HG03060 (cell line): ENCODE measurements at regions not wholly inside any gene's neighbourhood (a gene's known extent, or its start where the extent isn't known, plus 50 kb on each side); places are given as distances from the start of the nearest gene placed in this dataset.

Experiments
- ATAC-seq: cut with Tn5 transposase; IDR thresholded peaks from one replicate; pipeline ENCODE4 v1.9.1; 2021; ENCODE audit warnings: low read depth, moderate number of reproducible peaks; ENCODE audit not compliant: unreplicated experiment

DNA sequence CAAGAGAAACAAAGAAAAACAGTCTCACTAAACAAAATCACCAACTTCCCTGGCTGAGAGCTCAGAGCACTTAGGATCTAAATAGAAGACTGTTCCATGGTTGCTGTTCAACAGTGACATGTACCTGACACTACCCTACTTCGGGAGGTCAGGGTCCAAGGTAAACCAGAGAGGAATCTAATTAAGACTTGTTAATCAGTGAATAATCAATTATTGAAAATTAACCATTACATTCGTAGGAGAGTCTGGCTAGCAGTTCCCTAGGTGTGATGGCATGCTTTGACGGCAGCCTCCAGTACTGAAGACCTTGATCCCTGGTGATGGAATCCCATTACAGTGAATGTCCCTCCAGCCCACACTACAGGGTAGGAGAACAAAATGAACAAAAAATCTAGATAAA, 154.0 kb upstream of the AFDN start:
- no peak for ATAC-seq

DNA sequence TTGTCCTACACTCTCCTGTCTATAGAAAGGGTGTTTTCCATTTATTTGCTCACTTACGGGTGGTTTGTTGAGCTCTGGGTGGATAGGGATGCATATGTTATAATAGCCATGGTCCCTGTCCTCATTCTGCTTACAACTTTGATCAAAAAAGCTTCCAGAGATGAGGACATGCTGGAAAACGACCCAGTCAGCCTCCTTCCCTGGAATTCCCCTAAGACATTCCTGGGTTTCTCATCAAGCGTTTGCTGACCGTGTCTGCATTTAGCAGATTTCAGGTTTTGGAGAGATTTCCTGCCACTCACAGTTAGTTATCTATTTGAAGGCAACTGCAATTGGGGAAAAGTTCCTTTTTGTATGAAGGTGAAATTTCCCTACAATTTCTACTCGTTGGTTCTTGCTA, 152.8 kb upstream of the AFDN start:
- ATAC-seq: no peak

- no peak for ATAC-seq
Observed at GRCh38 chr6:167674486-167674885, 152.2 kb upstream of the AFDN start.

DNA sequence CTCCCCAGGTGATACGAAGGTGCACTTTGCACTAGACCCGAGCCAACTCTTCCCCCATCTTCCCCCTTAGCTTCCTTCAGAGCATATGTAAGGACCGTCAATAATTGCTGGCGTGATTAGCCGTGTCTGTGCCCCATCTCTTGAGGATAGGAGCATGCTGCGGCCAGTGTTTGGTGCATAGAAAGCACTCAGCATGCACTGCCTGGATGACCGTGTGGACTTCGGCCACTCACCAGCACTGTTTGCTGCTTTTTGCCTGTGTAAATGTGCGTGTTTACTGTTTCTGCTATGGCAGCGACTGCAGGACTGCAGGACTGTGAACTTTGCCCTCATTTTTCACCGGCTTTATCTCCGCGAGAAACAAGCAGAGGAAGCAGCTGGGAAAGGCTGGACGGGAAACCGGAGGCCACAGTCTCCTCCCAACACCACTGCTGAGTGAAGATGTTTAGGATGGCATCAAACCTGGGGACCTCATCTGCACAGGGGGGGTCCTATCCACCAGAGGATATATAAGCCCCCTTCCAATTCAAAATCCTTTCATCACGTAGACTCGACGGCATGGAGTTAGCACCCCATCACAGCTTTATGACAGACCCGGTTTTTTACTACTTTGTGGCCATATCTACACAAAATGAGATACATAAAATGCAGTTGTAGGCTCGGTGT, 150.6 kb upstream of the AFDN start:
- ATAC-seq: no peak

- no peak for ATAC-seq
Observed at GRCh38 chr6:167676666-167677421, 149.9 kb upstream of the AFDN start.

DNA sequence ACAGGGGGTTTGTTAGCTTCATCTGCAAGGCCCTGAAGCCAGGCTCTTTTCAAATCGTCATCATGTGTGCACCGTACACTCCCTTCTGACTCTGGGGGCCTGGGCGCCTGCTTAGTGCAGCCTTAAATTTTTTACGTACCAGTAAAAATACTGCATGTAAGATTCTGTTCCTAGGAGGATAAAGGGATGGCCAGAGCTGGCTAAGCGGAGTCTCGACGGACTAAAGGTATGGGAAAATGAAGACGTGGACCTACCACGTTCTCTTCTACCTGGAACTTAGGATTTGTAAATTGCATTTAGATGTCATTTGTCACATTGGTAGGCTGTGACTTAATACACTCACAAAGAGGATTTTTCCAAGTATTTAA, 149.3 kb upstream of the AFDN start:
- ATAC-seq: no peak

GRCh38 chr6:167678102-167679101, 148.3 kb upstream of the AFDN start:
- no peak for ATAC-seq

DNA sequence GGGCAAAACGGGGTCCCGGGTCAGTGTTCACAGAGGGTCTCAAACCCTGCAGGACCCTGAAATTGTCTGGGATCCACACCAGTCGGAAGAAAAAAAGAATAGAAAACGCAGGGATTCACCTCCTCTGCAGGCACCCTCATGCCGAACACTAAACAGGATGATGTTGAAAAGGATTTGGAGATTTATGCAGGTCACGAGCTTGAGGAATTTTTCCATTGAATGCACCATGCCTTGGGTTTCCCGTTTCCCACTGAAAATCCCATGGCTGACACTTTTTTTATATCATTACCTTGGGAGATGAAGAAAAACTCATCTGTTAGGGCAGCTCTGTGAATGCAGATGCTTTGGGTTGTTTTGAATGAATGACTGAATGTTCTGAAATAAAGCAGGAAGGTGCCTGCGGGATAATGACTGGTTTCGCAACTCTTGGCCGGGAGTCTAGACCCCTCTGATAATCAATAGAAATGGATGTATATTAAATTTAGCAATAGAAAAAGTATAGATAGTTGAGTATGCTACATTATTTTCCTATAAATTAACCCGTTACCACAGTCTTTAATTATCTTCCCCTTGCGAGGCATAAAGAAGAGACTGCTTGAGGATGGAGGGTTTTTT, 147.5 kb upstream of the AFDN start:
- no peak for ATAC-seq

DNA sequence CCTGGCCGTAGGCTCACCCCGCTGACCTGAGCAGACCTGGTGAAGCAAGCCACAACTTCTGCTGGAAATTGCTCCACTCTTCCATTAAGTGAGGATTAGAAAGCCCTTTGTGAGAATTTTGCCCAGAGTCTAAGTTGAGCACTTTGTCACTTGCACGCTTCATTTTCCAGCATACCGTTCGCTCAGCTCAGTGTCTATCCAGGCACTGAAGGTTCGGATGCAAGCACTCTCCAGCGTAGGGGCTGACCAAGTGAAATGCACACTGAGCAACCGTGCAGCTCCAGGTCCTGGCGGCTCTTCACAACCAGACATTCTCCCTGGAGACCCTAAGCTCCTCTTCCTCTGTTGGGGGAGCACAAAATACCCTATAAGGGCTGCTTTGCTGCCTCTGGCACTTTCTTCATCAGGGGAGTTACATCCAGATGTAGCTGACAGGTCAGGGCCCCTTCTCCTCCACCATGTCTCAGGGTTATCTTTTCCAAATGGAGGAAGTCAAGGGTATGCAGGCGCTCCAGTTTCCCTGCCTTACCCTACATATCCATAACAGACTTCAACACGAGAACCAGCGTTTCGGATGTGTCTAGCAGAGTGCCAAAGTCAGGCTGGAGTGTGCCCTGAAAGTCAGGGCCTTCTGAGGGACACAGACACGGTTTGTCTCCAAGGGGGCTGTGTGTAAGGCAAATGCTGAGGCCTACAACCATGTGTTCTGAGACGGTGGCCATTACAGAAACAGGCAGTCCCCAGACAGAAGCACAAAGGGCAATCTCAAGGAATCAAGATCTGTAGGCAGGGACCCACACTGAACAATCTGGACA, 146.7 kb upstream of the AFDN start:
- no peak for ATAC-seq

DNA sequence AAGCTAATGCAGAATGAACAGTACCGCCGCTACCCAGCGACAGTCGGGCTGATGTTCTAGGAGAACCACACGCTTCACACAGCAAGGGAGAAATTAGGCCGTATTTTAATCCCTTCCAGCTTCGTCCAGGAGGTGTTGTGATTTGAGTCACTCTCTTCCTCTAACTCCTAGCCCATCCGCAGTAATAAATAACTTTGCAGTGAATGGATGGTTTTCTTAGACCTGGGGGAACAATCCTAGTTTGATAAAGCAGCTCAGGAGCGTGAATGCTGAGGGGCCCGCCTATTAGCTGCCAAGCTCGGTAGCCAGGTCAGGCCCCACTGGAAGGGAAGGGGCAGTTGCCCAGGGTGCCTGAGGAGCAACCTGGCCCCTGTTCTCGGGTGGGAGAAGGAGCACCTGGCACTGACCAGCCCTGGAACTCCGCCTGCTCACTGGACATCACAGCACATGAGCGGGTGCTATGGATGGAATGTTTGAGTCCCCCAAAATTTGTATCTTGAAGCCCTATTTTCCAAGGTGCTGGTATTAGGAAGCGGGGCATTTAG, 146.0 kb upstream of the AFDN start:
- no peak for ATAC-seq

DNA sequence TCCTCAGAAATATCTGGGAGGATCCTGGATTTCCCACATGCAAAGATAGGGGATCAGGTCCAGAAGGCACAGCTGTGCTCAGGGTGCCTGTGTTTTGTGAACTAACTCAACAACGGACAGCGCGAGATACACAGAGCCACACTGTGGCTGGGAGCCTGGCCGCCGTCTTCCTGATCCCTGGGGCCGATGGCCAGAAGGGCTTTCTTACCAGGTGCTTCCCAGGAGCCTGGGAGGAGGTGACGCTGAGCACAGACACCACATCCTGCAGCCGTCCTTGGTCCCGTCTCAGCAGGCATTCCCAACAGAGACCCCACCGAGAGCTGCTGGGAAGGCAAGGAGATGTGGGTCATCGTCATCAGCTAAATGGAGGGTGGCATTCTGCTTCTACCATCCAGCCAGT, 144.6 kb upstream of the AFDN start:
- ATAC-seq: no peak

- no peak for ATAC-seq
Observed at GRCh38 chr6:167682546-167683027, 144.1 kb upstream of the AFDN start.

DNA sequence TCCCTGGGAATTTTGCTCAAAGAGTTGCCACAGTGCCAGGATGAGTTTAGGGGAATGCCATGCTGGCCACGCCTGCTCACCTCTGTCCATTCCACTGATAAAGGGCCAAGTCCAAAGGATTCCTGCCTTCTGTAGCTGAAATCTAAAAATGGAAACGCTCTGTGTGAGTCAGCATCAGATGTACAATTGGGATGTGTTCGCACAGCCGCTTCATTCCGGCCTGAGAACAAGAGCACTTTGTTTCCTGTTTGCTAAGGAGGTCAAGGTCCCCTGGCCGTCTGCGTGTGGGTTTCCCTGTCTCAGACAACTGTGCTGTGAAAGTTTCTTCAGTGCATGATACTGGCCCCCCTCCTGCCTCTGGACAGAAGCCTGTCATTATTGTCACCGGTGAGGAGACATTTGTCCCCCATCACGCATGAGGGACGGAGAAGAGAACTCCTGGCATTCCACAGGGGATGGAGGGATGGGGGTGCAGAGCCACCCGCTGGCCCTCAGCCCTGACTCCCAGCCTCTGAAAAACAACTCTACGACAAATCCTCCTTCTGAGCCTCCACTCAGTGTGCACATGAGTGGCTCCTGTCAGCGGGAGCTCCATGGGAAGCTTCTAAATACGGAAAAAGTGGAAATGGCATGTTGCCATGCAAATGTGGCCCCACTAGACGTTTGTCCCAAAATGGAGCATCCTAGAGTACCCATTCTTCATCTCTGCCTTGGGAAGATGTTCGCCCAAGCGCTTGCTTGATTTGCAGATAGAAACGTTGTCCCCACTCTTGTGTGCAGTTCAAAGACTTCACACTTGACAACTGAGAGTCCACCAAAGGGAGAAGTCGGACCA, 143.5 kb upstream of the AFDN start:
- no peak for ATAC-seq

GRCh38 chr6:167684276-167685104, 142.2 kb upstream of the AFDN start:
- ATAC-seq: no peak

GRCh38 chr6:167685654-167686053, 141.1 kb upstream of the AFDN start:
- ATAC-seq: no peak

- no peak for ATAC-seq
Observed at GRCh38 chr6:167686204-167686893, 140.4 kb upstream of the AFDN start.

GRCh38 chr6:167687116-167687725, 139.5 kb upstream of the AFDN start:
- no peak for ATAC-seq
